ENCODE measurements at regions not wholly inside any gene's neighbourhood (a gene's known extent, or its start where the extent isn't known, plus 50 kb on each side); places are given as distances from the start of the nearest gene placed in this dataset.
"Not testable (repeated sequence)": the region's sequence is repeated elsewhere in the genome, so short reads cannot be mapped to it uniquely, and the experiment has no call there.

DNA sequence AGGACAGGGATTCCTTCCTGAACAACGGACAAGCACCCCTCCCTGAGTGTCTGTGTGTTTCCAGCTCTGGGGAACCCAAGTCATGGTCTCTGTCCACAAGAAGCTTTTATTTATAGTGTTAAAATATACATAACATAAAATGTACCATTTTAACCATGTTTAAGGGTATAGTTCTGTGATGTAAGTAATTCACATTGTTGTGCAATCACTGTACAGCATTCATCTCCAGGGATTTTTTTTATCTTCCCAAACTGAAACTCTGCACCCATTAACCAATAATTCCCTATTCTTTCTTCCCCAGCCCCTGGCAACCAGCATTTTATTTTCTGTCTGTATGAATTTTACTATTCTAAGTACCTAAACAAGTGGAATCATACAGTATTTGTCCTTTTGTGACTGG lies 84.2 kb downstream of the FOXF2 start:
- POLR2A ChIA-PET (ENCODE audit: low non-redundant PET): no interaction called here
- no peak overlapping the region for H3K27ac ChIP-seq
- CTCF ChIA-PET: interaction anchor here (0.7 to 0.8 kb wide), 2 partner anchors 296 to 1088 kb away, joined by 3 to 5 read pairs; no protein-coding TSS in a partner anchor
- no peak for DNase-seq (ENCODE audit: low spot score)
- TF ChIP-seq, protein P1, sequence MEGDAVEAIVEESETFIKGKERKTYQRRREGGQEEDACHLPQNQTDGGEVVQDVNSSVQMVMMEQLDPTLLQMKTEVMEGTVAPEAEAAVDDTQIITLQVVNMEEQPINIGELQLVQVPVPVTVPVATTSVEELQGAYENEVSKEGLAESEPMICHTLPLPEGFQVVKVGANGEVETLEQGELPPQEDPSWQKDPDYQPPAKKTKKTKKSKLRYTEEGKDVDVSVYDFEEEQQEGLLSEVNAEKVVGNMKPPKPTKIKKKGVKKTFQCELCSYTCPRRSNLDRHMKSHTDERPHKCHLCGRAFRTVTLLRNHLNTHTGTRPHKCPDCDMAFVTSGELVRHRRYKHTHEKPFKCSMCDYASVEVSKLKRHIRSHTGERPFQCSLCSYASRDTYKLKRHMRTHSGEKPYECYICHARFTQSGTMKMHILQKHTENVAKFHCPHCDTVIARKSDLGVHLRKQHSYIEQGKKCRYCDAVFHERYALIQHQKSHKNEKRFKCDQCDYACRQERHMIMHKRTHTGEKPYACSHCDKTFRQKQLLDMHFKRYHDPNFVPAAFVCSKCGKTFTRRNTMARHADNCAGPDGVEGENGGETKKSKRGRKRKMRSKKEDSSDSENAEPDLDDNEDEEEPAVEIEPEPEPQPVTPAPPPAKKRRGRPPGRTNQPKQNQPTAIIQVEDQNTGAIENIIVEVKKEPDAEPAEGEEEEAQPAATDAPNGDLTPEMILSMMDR (conservative IDR thresholded peaks at IDR 0.05; ENCODE audit: low read depth): no peak

DNA sequence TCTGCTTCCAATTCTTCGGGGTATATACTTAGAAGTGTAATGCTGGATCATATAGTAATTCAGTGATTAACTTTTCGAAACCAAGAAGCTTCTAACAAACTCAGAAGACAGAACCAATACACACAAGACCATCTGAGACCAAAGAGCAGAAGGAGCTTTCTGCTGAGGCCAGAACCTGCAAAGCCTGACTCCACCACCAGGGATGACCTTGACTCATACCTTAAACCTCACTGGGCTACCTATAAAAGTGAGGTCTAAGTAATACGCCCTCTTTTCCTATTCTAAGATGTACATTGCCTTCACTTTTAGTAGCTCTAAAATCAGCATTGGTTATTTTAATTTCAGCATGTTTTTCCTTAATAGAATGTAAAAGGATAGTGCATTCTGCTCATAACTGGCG lies 84.8 kb downstream of the FOXF2 start:
- TF ChIP-seq, protein P1 (conservative IDR thresholded peaks at IDR 0.05; ENCODE audit: low read depth): no peak
- no peak for DNase-seq (ENCODE audit: low spot score)
- ChIA-PET CTCF (no interaction called here), POLR2A (ENCODE audit: low non-redundant PET) (no interaction called here)
- no peak overlapping the region for H3K27ac ChIP-seq

DNA sequence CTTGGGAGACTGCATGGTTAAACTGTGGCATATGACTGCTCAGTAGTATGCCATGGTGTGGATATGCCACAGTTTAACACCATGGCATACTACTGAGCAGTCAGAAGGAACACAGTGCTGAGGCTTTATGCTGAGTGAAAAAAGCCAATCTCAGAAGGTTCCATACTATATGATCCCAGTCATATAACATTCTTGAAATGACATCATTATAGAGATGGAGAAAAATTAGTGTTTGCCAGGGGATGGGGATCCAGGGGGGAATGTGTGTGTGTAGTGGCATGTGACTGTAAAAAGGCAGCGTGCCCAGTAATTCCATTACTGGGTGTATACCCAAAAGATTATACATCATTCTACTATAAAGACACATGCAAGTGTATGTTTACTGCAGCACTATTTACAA lies 85.8 kb downstream of the FOXF2 start:
- no peak for DNase-seq (ENCODE audit: low spot score)
- POLR2A ChIA-PET (ENCODE audit: low non-redundant PET): no interaction called here
- CTCF ChIA-PET: interaction anchor here (0.6 kb wide), 1 partner anchor 10 kb away, joined by 4 read pairs; no protein-coding TSS in a partner anchor
- no peak overlapping the region for H3K27ac ChIP-seq
- TF ChIP-seq, protein P1 (conservative IDR thresholded peaks at IDR 0.05; ENCODE audit: low read depth): no peak

DNA sequence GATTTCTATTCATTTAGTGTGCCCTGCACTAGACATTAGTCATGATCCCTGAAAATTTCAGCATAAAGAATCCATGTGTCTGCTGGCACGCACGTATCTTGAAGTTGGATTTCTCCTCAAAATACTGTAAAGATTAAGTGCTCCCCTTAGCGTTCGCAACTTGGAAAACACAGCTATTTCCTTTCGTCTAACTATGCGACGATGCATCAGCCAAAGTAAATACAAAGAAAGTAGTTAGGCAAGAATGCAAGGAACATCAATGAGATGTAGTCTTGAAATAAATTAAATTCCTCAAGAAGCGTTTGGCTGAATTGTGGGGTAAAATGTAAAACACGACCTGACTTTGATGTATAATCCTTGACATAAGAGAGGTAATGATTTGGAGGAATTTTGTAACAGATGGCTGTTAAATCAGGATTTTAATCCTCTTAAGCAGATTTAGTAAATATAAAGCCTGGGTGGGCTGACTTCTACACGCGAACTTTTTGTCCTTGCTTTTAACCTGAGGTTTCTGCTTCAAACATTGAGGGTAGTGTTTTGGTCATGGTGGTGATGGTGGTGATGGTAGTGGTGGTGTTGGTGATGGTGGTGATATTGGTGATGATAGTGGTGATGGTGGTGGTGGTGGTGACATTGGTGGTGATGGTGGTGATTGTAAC lies 88.2 kb downstream of the FOXF2 start:
- TF ChIP-seq, protein P1 (conservative IDR thresholded peaks at IDR 0.05; ENCODE audit: low read depth): peak; percentile 26; the same call in 1 of the 2 replicates
- ChIA-PET POLR2A (ENCODE audit: low non-redundant PET) (no interaction called here), CTCF (interaction anchor here (0.6 kb wide), 1 partner anchor 46 kb away, joined by 3 read pairs; no protein-coding TSS in a partner anchor)
- no peak overlapping the region for H3K27ac ChIP-seq
- DNase-seq (ENCODE audit: low spot score): peak; percentile 29

DNA sequence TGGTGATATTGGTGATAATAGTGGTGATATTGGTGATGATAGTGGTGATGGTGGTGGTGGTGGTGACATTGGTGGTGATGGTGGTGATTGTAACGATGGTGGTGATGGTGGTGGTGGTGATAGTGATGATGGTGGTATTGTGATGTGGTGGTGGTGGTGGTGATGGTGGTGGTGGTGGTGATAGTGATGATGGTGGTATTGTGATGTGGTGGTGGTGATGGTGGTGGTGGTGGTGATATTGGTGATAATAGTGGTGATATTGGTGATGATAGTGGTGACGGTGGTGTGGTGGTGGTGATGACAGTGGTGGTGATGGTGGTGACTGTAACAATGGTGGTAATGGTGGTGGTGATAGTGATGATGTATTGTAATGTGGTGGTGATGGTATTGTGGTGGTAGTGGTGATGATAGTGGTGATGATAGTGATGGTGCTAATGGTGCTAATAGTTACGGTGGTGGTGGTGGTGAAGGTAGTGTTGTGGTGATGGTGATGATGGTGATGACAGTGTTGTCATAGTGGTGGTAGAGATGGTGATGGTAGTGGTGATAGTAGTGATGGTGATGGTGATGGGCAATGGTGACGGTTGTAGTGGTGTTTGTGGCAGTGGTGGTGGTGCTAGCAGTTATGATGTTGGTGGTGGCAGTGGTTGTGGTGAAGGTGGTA lies 88.9 kb downstream of the FOXF2 start:
- CTCF ChIA-PET; POLR2A ChIA-PET (ENCODE audit: low non-redundant PET); DNase-seq (ENCODE audit: low spot score); H3K27ac ChIP-seq: not testable (repeated sequence)

DNA sequence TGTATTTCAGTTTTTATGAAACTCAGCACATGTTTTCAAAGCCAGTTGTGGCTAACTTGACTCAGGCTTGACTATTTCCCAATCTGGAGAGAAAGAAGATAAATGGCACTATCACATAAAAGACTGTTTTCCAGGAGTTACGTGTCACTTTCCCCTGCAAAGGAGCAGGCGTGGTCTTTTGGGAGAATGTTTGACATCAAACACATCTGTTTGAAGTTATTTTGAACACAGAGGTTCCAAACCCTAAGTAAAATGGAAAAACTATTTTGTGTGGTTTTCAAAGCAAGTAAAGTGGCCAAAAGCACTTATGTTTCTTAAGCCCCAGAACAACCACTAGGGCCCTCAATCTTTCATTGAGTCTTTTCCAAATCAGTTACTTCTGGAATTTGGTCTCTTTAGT lies 89.7 kb downstream of the FOXF2 start:
- no peak for DNase-seq (ENCODE audit: low spot score)
- POLR2A ChIA-PET (ENCODE audit: low non-redundant PET): no interaction called here
- CTCF ChIA-PET: interaction anchor here (0.6 kb wide), 1 partner anchor 20 kb away, joined by 3 read pairs; no protein-coding TSS in a partner anchor
- TF ChIP-seq, protein P1 (conservative IDR thresholded peaks at IDR 0.05; ENCODE audit: low read depth): no peak
- H3K27ac ChIP-seq: no peak overlapping the region
